Liver (tissue), 8 donors: ENCODE measurements at regions not wholly inside any gene's neighbourhood (a gene's known extent, or its start where the extent isn't known, plus 50 kb on each side); places are given as distances from the start of the nearest gene placed in this dataset.

Experiments
- DNase-seq: peaks from one replicate; pipeline ENCODE4 v3.0.0-alpha.2; 2017; ENCODE audit warnings: low spot score
- H3K27ac ChIP-seq, 2 donors: one replicate each; pipeline ENCODE4 v1.7.0; 2013; ENCODE audit warnings: inconsistent platforms in 2 of 2, low read length in 2 of 2, control low read depth in 1 of 2, low read depth in 1 of 2, mild to moderate bottlenecking in 1 of 2
- H3K27me3 ChIP-seq, 4 donors: one replicate each; pipeline versions ENCODE4 v1.6.1 to v1.7.0; 2013; ENCODE audit warnings: low read length in 3 of 4, inconsistent platforms in 1 of 4, mild to moderate bottlenecking in 1 of 4, moderate library complexity in 1 of 4; ENCODE audit not compliant: control insufficient read depth in 4 of 4, insufficient read depth in 4 of 4
- H3K36me3 ChIP-seq, 4 donors: one replicate each; pipeline versions ENCODE4 v1.6.1 to v1.7.0; 2013; ENCODE audit warnings: low read length in 3 of 4, mild to moderate bottlenecking in 3 of 4, low read depth in 1 of 4, moderate library complexity in 1 of 4; ENCODE audit not compliant: control insufficient read depth in 4 of 4, insufficient read depth in 3 of 4
- H3K4me1 ChIP-seq, 4 donors: one replicate each; pipeline versions ENCODE4 v1.6.1 to v1.7.0; 2013; ENCODE audit warnings: low read length in 3 of 4, mild to moderate bottlenecking in 3 of 4, moderate library complexity in 1 of 4; ENCODE audit not compliant: control insufficient read depth in 4 of 4, insufficient read depth in 4 of 4
- H3K4me3 ChIP-seq, 3 donors: one replicate each; pipeline versions ENCODE4 v1.6.1 to v1.7.0; 2013; ENCODE audit warnings: low read length in 3 of 3, control low read depth in 1 of 3, low read depth in 1 of 3, mild to moderate bottlenecking in 1 of 3
- H3K9ac ChIP-seq, 2 donors: one replicate each; pipeline ENCODE4 v1.7.0; 2013; ENCODE audit warnings: low read length in 2 of 2, mild to moderate bottlenecking in 2 of 2, moderate library complexity in 2 of 2, control low read depth in 1 of 2, low read depth in 1 of 2
- H3K9me3 ChIP-seq, 4 donors: one replicate each; pipeline versions ENCODE4 v1.6.1 to v1.7.0; 2013; ENCODE audit warnings: low read length in 3 of 4; ENCODE audit not compliant: control insufficient read depth in 4 of 4
- EGR1 ChIP-seq, 2 donors: IDR thresholded peaks; 2 replicates each; pipeline ENCODE4 v1.6.1; 2016 to 2018; ENCODE audit warnings: antibody characterized with exemption in 2 of 2, low read depth in 2 of 2
- FOXA1 ChIP-seq: IDR thresholded peaks from 2 replicates; pipeline ENCODE4 v1.6.1; 2016; ENCODE audit warnings: antibody characterized with exemption
- GABPA ChIP-seq, 2 donors: IDR thresholded peaks in 1 of 2; conservative IDR thresholded peaks in 1 of 2; 2 replicates each; pipeline ENCODE4 v1.6.1; 2016; ENCODE audit warnings: antibody characterized with exemption in 2 of 2, mild to moderate bottlenecking in 1 of 2, moderate library complexity in 1 of 2
- HNF4A ChIP-seq, 2 donors: conservative IDR thresholded peaks; 2 replicates each; pipeline ENCODE4 v1.6.1; 2016; ENCODE audit warnings: antibody characterized with exemption in 2 of 2, mild to moderate bottlenecking in 2 of 2
- HNF4G ChIP-seq: IDR thresholded peaks from 2 replicates; pipeline ENCODE4 v1.6.1; 2016; ENCODE audit warnings: antibody characterized with exemption
- JUND ChIP-seq, 2 donors: IDR thresholded peaks; 2 replicates each; pipeline ENCODE4 v1.6.1; 2016; ENCODE audit warnings: antibody characterized with exemption in 2 of 2
- NR2F2 ChIP-seq: IDR thresholded peaks from 2 replicates; pipeline ENCODE4 v1.6.1; 2016; ENCODE audit warnings: antibody characterized with exemption
- RAD21 ChIP-seq, 2 donors: IDR thresholded peaks; 2 replicates each; pipeline ENCODE4 v1.6.1; 2016; ENCODE audit warnings: antibody characterized with exemption in 2 of 2, mild to moderate bottlenecking in 2 of 2
- RXRA ChIP-seq, 2 donors: IDR thresholded peaks; 2 replicates each; pipeline ENCODE4 v1.6.1; 2017 to 2018; ENCODE audit warnings: antibody characterized with exemption in 2 of 2, mild to moderate bottlenecking in 1 of 2
- SP1 ChIP-seq: IDR thresholded peaks from 2 replicates; pipeline ENCODE4 v1.6.1; 2018; ENCODE audit warnings: antibody characterized with exemption, mild to moderate bottlenecking
- TAF1 ChIP-seq: conservative IDR thresholded peaks from 2 replicates; pipeline ENCODE4 v1.6.1; 2016; ENCODE audit warnings: antibody characterized with exemption, mild to moderate bottlenecking
- WGBS: extraction: QIAGEN DNeasy Blood & Tissue Kit; methylation state at CpG from one replicate; pipeline ENCODE4 v1.1.7; 2013; 5-methylcytosine and 5-hydroxymethylcytosine counted together
- TF ChIP-seq, protein P1 (sequence below): IDR thresholded peaks from 2 replicates; pipeline ENCODE4 v1.6.1; 2016; ENCODE audit warnings: antibody characterized with exemption
- TF ChIP-seq, protein P2 (sequence below): IDR thresholded peaks from 2 replicates; pipeline ENCODE4 v1.6.1; 2016; ENCODE audit warnings: antibody characterized with exemption
- TF ChIP-seq, protein P3 (sequence below): IDR thresholded peaks from 2 replicates; pipeline ENCODE4 v1.6.1; 2016; ENCODE audit warnings: antibody characterized with exemption, mild to moderate bottlenecking
- TF ChIP-seq, protein P4 (sequence below): fragments of 150-350 bp; IDR thresholded peaks from 2 replicates; pipeline ENCODE4 v1.5.1; 2017; ENCODE audit warnings: improper control_type of control experiment, low read depth, low read length; ENCODE audit not compliant: missing input control
- donor health status: healthy.
- donor health status: healthy.
- donor health status: healthy.
- donor health status: healthy.
- donor health status: healthy.

DNA sequence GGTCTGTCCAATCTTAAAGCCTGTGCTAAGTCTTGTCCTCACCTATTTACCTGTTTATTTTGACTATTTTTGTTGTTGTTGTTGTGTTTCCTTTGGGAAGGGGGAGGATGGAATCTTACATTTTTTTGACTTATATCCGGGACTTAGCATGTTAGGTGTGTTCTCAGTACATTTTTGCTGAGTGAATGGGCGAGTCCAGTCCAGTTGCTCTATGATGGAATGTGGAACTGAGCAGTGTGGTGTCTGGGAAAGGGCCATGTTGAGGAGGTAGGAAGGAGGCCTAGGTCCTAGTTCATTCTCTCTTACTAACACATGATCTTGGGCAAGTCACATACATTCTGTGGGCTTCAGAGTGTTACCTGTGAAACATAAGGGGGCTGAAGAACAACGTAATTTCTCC, 80.9 kb upstream of the SLC38A2 start:
- Histone ChIP-seq H3K4me1 (peaks cover 0 to 4% (median 0%) of the 10 kb centered on the region in 4 donors), H3K36me3 (no peaks in the 10 kb centered on the region)

DNA sequence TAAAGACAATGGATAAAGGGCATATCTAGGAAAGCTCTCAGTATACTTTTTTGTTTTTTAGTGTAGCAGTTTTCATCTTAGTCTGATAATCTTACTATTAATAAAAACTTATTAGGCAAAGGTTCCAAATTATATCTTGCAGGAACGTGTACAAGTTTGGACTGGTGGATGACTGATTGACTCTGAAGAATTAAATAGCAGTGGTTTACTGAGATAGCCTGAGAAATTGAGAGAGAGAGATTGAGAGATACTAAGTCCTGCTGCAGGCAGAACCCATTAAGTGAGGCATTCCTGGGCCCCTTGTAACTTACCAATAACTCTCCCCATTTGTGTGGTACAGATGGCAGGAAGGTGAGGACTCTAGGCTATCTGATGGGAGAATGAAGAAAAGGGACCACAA, 80.2 kb upstream of the SLC38A2 start:
- H3K9me3 ChIP-seq: no peaks in the 10 kb centered on the region
- H3K27ac ChIP-seq: no peak overlapping the region
- TF ChIP-seq HNF4G (no peak), FOXA1 (no peak), EGR1 (IDR thresholded peaks at IDR 0.05; ENCODE audit: low read depth in 2 of 2) (no peak), GABPA (IDR thresholded peaks at IDR 0.05 in 1 of 2, conservative IDR thresholded peaks at IDR 0.05 in 1 of 2) (no peak), SP1 (no peak), HNF4A (conservative IDR thresholded peaks at IDR 0.05) (no peak), RXRA (IDR thresholded peaks at IDR 0.05) (no peak), RAD21 (IDR thresholded peaks at IDR 0.05) (no peak), TAF1 (no peak), JUND (IDR thresholded peaks at IDR 0.05) (no peak), NR2F2 (no peak)
- TF ChIP-seq, protein P1, sequence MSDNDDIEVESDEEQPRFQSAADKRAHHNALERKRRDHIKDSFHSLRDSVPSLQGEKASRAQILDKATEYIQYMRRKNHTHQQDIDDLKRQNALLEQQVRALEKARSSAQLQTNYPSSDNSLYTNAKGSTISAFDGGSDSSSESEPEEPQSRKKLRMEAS: no peak
- TF ChIP-seq, protein P2, sequence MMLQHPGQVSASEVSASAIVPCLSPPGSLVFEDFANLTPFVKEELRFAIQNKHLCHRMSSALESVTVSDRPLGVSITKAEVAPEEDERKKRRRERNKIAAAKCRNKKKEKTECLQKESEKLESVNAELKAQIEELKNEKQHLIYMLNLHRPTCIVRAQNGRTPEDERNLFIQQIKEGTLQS: no peak
- TF ChIP-seq, protein P3, sequence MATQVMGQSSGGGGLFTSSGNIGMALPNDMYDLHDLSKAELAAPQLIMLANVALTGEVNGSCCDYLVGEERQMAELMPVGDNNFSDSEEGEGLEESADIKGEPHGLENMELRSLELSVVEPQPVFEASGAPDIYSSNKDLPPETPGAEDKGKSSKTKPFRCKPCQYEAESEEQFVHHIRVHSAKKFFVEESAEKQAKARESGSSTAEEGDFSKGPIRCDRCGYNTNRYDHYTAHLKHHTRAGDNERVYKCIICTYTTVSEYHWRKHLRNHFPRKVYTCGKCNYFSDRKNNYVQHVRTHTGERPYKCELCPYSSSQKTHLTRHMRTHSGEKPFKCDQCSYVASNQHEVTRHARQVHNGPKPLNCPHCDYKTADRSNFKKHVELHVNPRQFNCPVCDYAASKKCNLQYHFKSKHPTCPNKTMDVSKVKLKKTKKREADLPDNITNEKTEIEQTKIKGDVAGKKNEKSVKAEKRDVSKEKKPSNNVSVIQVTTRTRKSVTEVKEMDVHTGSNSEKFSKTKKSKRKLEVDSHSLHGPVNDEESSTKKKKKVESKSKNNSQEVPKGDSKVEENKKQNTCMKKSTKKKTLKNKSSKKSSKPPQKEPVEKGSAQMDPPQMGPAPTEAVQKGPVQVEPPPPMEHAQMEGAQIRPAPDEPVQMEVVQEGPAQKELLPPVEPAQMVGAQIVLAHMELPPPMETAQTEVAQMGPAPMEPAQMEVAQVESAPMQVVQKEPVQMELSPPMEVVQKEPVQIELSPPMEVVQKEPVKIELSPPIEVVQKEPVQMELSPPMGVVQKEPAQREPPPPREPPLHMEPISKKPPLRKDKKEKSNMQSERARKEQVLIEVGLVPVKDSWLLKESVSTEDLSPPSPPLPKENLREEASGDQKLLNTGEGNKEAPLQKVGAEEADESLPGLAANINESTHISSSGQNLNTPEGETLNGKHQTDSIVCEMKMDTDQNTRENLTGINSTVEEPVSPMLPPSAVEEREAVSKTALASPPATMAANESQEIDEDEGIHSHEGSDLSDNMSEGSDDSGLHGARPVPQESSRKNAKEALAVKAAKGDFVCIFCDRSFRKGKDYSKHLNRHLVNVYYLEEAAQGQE: no peak
- H3K4me3 ChIP-seq: no peak overlapping the region
- WGBS: 89% methylated on average over 1 of the region's 1 CpG
- DNase-seq: no peak
- H3K9ac ChIP-seq: no peak overlapping the region
- H3K4me1 ChIP-seq: peaks cover 0 to 4% (median 0%) of the 10 kb centered on the region in 4 donors
- no peaks in the 10 kb centered on the region for H3K27me3 ChIP-seq
- no peaks in the 10 kb centered on the region for H3K36me3 ChIP-seq

More for the DNA sequence above, 80.9 kb upstream of the SLC38A2 start:
- H3K9ac ChIP-seq: no peak overlapping the region
- no peaks in the 10 kb centered on the region for H3K27me3 ChIP-seq
- H3K9me3 ChIP-seq: no peaks in the 10 kb centered on the region
- no peak for TF ChIP-seq RAD21 (IDR thresholded peaks at IDR 0.05)
- no peak for TF ChIP-seq TAF1
- TF ChIP-seq HNF4G: no peak
- TF ChIP-seq, protein P4, sequence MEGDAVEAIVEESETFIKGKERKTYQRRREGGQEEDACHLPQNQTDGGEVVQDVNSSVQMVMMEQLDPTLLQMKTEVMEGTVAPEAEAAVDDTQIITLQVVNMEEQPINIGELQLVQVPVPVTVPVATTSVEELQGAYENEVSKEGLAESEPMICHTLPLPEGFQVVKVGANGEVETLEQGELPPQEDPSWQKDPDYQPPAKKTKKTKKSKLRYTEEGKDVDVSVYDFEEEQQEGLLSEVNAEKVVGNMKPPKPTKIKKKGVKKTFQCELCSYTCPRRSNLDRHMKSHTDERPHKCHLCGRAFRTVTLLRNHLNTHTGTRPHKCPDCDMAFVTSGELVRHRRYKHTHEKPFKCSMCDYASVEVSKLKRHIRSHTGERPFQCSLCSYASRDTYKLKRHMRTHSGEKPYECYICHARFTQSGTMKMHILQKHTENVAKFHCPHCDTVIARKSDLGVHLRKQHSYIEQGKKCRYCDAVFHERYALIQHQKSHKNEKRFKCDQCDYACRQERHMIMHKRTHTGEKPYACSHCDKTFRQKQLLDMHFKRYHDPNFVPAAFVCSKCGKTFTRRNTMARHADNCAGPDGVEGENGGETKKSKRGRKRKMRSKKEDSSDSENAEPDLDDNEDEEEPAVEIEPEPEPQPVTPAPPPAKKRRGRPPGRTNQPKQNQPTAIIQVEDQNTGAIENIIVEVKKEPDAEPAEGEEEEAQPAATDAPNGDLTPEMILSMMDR: no peak
- TF ChIP-seq, protein P3: no peak
- no peak for DNase-seq
- WGBS: 97% methylated on average over 3 of the region's 3 CpGs
- no peak overlapping the region for H3K4me3 ChIP-seq
- no peak overlapping the region for H3K27ac ChIP-seq
